H9 (cell line): ENCODE measurements at regions not wholly inside any gene's neighbourhood (a gene's known extent, or its start where the extent isn't known, plus 50 kb on each side); places are given as distances from the start of the nearest gene placed in this dataset.

Experiments used
- DNase-seq: peaks from one replicate; pipeline ENCODE4 v3.0.0-alpha.2; 2017
- H2AFZ ChIP-seq: one replicate; pipeline ENCODE4 v1.6.1; 2013; ENCODE audit warnings: mild to moderate bottlenecking, low read length, control low read depth, moderate library complexity
- H2AK5ac ChIP-seq: 2 replicates; pipeline ENCODE4 v1.6.1; 2013; ENCODE audit warnings: low read length, control low read depth, mixed read lengths; ENCODE audit not compliant: insufficient read length
- H2BK120ac ChIP-seq: one replicate; pipeline ENCODE4 v1.6.1; 2013; ENCODE audit warnings: low read depth, mild to moderate bottlenecking, low read length, control low read depth, inconsistent platforms; ENCODE audit not compliant: poor library complexity, severe bottlenecking
- H2BK12ac ChIP-seq: 2 replicates; pipeline ENCODE4 v1.6.1; 2013; ENCODE audit warnings: low read length, control low read depth, mixed read lengths, low read depth; ENCODE audit not compliant: insufficient read length
- H2BK15ac ChIP-seq: 2 replicates; pipeline ENCODE4 v1.6.1; 2013; ENCODE audit warnings: low read depth, low read length, control low read depth
- H2BK20ac ChIP-seq: one replicate; pipeline ENCODE4 v1.6.1; 2013; ENCODE audit warnings: low read depth, mild to moderate bottlenecking, low read length, control low read depth, inconsistent platforms; ENCODE audit not compliant: poor library complexity, severe bottlenecking
- H2BK5ac ChIP-seq: 2 replicates; pipeline ENCODE4 v1.6.1; 2013; ENCODE audit warnings: low read length, control low read depth, mixed read lengths; ENCODE audit not compliant: insufficient read length
- H3K14ac ChIP-seq: 2 replicates; pipeline ENCODE4 v1.6.1; 2013; ENCODE audit warnings: low read length, control low read depth; ENCODE audit not compliant: insufficient read depth
- H3K18ac ChIP-seq: 2 replicates; pipeline ENCODE4 v1.6.1; 2013; ENCODE audit warnings: low read depth, mild to moderate bottlenecking, mixed read lengths, low read length, control low read depth; ENCODE audit not compliant: insufficient read length
- H3K23ac ChIP-seq: 2 replicates; pipeline ENCODE4 v1.6.1; 2013; ENCODE audit warnings: low read length, control low read depth, mixed read lengths, low read depth; ENCODE audit not compliant: insufficient read length
- H3K23me2 ChIP-seq: 2 replicates; pipeline ENCODE4 v1.6.1; 2013; ENCODE audit warnings: low read depth, mild to moderate bottlenecking, mixed read lengths, low read length, control low read depth; ENCODE audit not compliant: insufficient read length, poor library complexity, severe bottlenecking
- H3K27ac ChIP-seq: 2 replicates; pipeline ENCODE4 v1.5.1; 2013; ENCODE audit warnings: low read length, control low read depth, mixed read lengths, low read depth; ENCODE audit not compliant: insufficient read length
- H3K27me3 ChIP-seq: 2 replicates; pipeline ENCODE4 v1.6.1; 2013; ENCODE audit warnings: low read length, control low read depth, inconsistent platforms; ENCODE audit not compliant: insufficient read depth
- H3K4ac ChIP-seq: 2 replicates; pipeline ENCODE4 v1.6.1; 2013; ENCODE audit warnings: low read depth, mild to moderate bottlenecking, control low read depth, inconsistent platforms, low read length, moderate library complexity
- H3K4me1 ChIP-seq: 2 replicates; pipeline ENCODE4 v1.6.1; 2013; ENCODE audit warnings: low read length, control low read depth, inconsistent platforms; ENCODE audit not compliant: insufficient read depth
- H3K4me2 ChIP-seq: 2 replicates; pipeline ENCODE4 v1.6.1; 2013; ENCODE audit warnings: low read length, control low read depth, mixed read lengths; ENCODE audit not compliant: insufficient read length, insufficient read depth
- H3K56ac ChIP-seq: 2 replicates; pipeline ENCODE4 v1.6.1; 2013; ENCODE audit warnings: low read depth, mild to moderate bottlenecking, mixed read lengths, low read length, control low read depth; ENCODE audit not compliant: insufficient read length
- H3K79me1 ChIP-seq: 2 replicates; pipeline ENCODE4 v1.6.1; 2013; ENCODE audit warnings: low read depth, mild to moderate bottlenecking, moderate library complexity, low read length, control low read depth, inconsistent platforms; ENCODE audit not compliant: insufficient read depth, poor library complexity, severe bottlenecking
- H3K79me2 ChIP-seq: 2 replicates; pipeline ENCODE4 v1.6.1; 2013; ENCODE audit warnings: low read length, control low read depth, inconsistent platforms; ENCODE audit not compliant: insufficient read depth
- H3K9ac ChIP-seq: 2 replicates; pipeline ENCODE4 v1.6.1; 2013; ENCODE audit warnings: low read length, control low read depth, mixed read lengths; ENCODE audit not compliant: insufficient read length; ENCODE audit errors: extremely low read depth
- H3K9me3 ChIP-seq: one replicate; pipeline ENCODE4 v1.6.1; 2013; ENCODE audit warnings: low read depth, low read length, inconsistent platforms; ENCODE audit not compliant: control insufficient read depth
- H3T11ph ChIP-seq: one replicate; pipeline ENCODE4 v1.6.1; 2013; ENCODE audit warnings: mild to moderate bottlenecking, low read length, control low read depth, inconsistent platforms
- H4K20me1 ChIP-seq: one replicate; pipeline ENCODE4 v1.6.1; 2013; ENCODE audit not compliant: control insufficient read depth, insufficient read length, insufficient read depth
- H4K5ac ChIP-seq: 2 replicates; pipeline ENCODE4 v1.6.1; 2013; ENCODE audit warnings: low read depth, mild to moderate bottlenecking, mixed read lengths, low read length, control low read depth; ENCODE audit not compliant: insufficient read length
- H4K8ac ChIP-seq: replicated peaks from 2 replicates; pipeline ENCODE4 v1.6.1; 2013; ENCODE audit warnings: low read length, control low read depth, mixed read lengths, low read depth; ENCODE audit not compliant: insufficient read length
- H4K91ac ChIP-seq: 2 replicates; pipeline ENCODE4 v1.6.1; 2013; ENCODE audit warnings: low read depth, mild to moderate bottlenecking, moderate library complexity, mixed read lengths, low read length, control low read depth; ENCODE audit not compliant: insufficient read length
- H3K27ac Mint-ChIP-seq, 3 experiments: 2 replicates in 2 of 3; 3 replicates in 1 of 3; pipeline ENCODE4 v1.8.0; 2020 to 2021; ENCODE audit warnings: mixed read lengths in 3 of 3, mild to moderate bottlenecking in 1 of 3, moderate library complexity in 1 of 3
- H3K27me3 Mint-ChIP-seq: 2 replicates; pipeline ENCODE4 v1.8.0; 2021; ENCODE audit warnings: low read depth, mild to moderate bottlenecking, moderate library complexity, mixed read lengths
- H3K36me3 Mint-ChIP-seq, 3 experiments: 2 replicates in 2 of 3; 3 replicates in 1 of 3; pipeline ENCODE4 v1.8.0; 2020 to 2021; ENCODE audit warnings: low read depth in 3 of 3, mixed read lengths in 3 of 3; ENCODE audit not compliant: insufficient read depth in 1 of 3
- H3K4me1 Mint-ChIP-seq, 2 experiments: 2 replicates each; pipeline ENCODE4 v1.8.0; 2020; ENCODE audit warnings: mixed read lengths in 2 of 2
- H3K4me3 Mint-ChIP-seq, 2 experiments: 2 replicates in 1 of 2; 3 replicates in 1 of 2; pipeline ENCODE4 v1.8.0; 2020 to 2021; ENCODE audit warnings: mild to moderate bottlenecking in 2 of 2, mixed read lengths in 2 of 2, moderate library complexity in 1 of 2
- H3K9me3 Mint-ChIP-seq, 2 experiments: 2 replicates in 1 of 2; 3 replicates in 1 of 2; pipeline ENCODE4 v1.8.0; 2020; ENCODE audit warnings: mild to moderate bottlenecking in 2 of 2, mixed read lengths in 2 of 2, moderate library complexity in 1 of 2
- WGBS: extraction: QIAGEN DNeasy Blood & Tissue Kit; methylation state at CpG from one replicate; pipeline ENCODE4 v1.1.7; 2013; ENCODE audit warnings: missing lambda C conversion rate, low lambda C conversion rate, mixed read lengths; ENCODE audit not compliant: insufficient read length; ENCODE audit errors: extremely low coverage; 5-methylcytosine and 5-hydroxymethylcytosine counted together
- TF ChIP-seq, protein P1 (sequence below): fragments of 200-600 bp; sonication (generic); conservative IDR thresholded peaks from 3 replicates; pipeline ENCODE4 v1.8.0; 2021; ENCODE audit warnings: antibody characterized with exemption, mild to moderate bottlenecking

DNA sequence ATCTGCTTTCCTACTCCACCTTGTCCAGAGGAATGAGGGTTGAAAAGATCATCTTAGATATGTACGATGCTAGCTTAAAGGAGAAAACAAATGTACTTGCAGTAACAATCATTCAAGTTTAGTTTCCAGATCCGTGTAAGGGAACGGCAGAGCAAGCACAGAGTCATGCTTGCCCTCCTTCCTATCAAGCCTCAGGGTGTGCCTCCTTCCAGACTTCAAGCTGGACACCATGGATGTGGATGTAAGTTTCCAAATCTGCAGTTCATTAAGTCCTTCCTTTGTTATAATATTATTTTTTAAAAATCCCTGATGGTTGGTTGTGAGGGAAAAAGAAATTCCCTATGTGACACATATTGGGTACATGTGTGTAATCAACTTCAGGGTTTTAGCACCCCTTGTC, 238.9 kb upstream of the NT5C1B start:
- H3K4me3 Mint-ChIP-seq, result no peak overlapping the region
- no peak overlapping the region for H2BK120ac ChIP-seq
- no peak overlapping the region for H4K91ac ChIP-seq
- H4K20me1 ChIP-seq, result no peaks in the 10 kb centered on the region
- no peaks in the 10 kb centered on the region for H3K4me1 ChIP-seq
- H3K4ac ChIP-seq, result no peak overlapping the region
- no peak overlapping the region for H2BK20ac ChIP-seq
- no peak overlapping the region for H2BK5ac ChIP-seq
- H3K23ac ChIP-seq, result no peak overlapping the region
- H3K18ac ChIP-seq, result no peak overlapping the region
- no peak for DNase-seq
- no peak overlapping the region for H3T11ph ChIP-seq
- H4K8ac ChIP-seq, result no peak overlapping the region
- no peak overlapping the region for H2BK15ac ChIP-seq
- no peak overlapping the region for H2AFZ ChIP-seq
- no peaks in the 10 kb centered on the region for H3K79me1 ChIP-seq
- H2AK5ac ChIP-seq, result no peak overlapping the region
- H3K27me3 Mint-ChIP-seq, result peaks cover 6% of the 10 kb centered on the region; the same call in 1 of the 2 replicates
- no peaks in the 10 kb centered on the region for H3K23me2 ChIP-seq
- no peak overlapping the region for H3K4me2 ChIP-seq
- peaks cover 9 to 10% of the 10 kb centered on the region in 2 experiments; a peak in 3 of 4 replicates for H3K4me1 Mint-ChIP-seq
- no peak overlapping the region for H3K56ac ChIP-seq
- no CpG with 5 or more reads among the region's 3 CpGs for WGBS
- no peaks in the 10 kb centered on the region for H3K36me3 Mint-ChIP-seq
- no peak overlapping the region for H3K9ac ChIP-seq
- no peak overlapping the region for H3K27ac Mint-ChIP-seq
- TF ChIP-seq, protein P1, sequence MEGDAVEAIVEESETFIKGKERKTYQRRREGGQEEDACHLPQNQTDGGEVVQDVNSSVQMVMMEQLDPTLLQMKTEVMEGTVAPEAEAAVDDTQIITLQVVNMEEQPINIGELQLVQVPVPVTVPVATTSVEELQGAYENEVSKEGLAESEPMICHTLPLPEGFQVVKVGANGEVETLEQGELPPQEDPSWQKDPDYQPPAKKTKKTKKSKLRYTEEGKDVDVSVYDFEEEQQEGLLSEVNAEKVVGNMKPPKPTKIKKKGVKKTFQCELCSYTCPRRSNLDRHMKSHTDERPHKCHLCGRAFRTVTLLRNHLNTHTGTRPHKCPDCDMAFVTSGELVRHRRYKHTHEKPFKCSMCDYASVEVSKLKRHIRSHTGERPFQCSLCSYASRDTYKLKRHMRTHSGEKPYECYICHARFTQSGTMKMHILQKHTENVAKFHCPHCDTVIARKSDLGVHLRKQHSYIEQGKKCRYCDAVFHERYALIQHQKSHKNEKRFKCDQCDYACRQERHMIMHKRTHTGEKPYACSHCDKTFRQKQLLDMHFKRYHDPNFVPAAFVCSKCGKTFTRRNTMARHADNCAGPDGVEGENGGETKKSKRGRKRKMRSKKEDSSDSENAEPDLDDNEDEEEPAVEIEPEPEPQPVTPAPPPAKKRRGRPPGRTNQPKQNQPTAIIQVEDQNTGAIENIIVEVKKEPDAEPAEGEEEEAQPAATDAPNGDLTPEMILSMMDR, result no peak
- H3K27me3 ChIP-seq, result no peaks in the 10 kb centered on the region
- no peaks in the 10 kb centered on the region for H3K9me3 Mint-ChIP-seq
- no peak overlapping the region for H4K5ac ChIP-seq
- no peaks in the 10 kb centered on the region for H3K79me2 ChIP-seq
- no peak overlapping the region for H3K27ac ChIP-seq
- no peaks in the 10 kb centered on the region for H3K9me3 ChIP-seq
- H2BK12ac ChIP-seq, result no peak overlapping the region
- H3K14ac ChIP-seq, result no peak overlapping the region
